ENCODE measurements at regions not wholly inside any gene's neighbourhood (a gene's known extent, or its start where the extent isn't known, plus 50 kb on each side); places are given as distances from the start of the nearest gene placed in this dataset.

GRCh38 chr5:164649266-164649665 lies 1143.8 kb downstream of the MAT2B start:
- intact Hi-C loops (cut with DNase I) = no loop called here
- Histone ChIP-seq H3K9me3 (replicated peaks in 1 of 3) (no peaks in the 10 kb centered on the region), H3K36me3 (replicated peaks in 1 of 2) (no peaks in the 10 kb centered on the region), H3K27ac (no peak overlapping the region), H3K4me1 (replicated peaks in 1 of 2) (no peaks in the 10 kb centered on the region), H3K27me3 (no peaks in the 10 kb centered on the region), H3K4me3 (no peak overlapping the region)
- no peak for TF ChIP-seq POLR2A (IDR thresholded peaks at IDR 0.05)
- no peak for TF ChIP-seq CTCF (IDR thresholded peaks at IDR 0.05)
- no peak for DNase-seq

- H3K36me3 ChIP-seq (replicated peaks in 1 of 2) = no peaks in the 10 kb centered on the region
- WGBS, 4 donors = 58 to 84% (median 73%) methylated on average over 1 of the region's 1 CpG
- no peak overlapping the region for H3K27ac ChIP-seq
- H3K27me3 ChIP-seq = no peaks in the 10 kb centered on the region
- no peak overlapping the region for H3K4me3 ChIP-seq
- H3K4me1 ChIP-seq (replicated peaks in 1 of 2) = no peaks in the 10 kb centered on the region
- H3K9me3 ChIP-seq (replicated peaks in 1 of 3) = no peaks in the 10 kb centered on the region
- DNase-seq = no peak
- TF ChIP-seq POLR2A (IDR thresholded peaks at IDR 0.05) (no peak), CTCF (IDR thresholded peaks at IDR 0.05) (no peak)
- intact Hi-C loops (cut with DNase I) = no loop called here
Observed at GRCh38 chr5:164650427-164650826, 1145.0 kb downstream of the MAT2B start.

- Histone ChIP-seq H3K9me3 (replicated peaks in 1 of 3) (no peaks in the 10 kb centered on the region), H3K27ac (no peak overlapping the region), H3K4me1 (replicated peaks in 1 of 2) (no peaks in the 10 kb centered on the region), H3K4me3 (no peak overlapping the region), H3K36me3 (replicated peaks in 1 of 2) (no peaks in the 10 kb centered on the region), H3K27me3 (no peaks in the 10 kb centered on the region)
- intact Hi-C loops (cut with DNase I) = no loop called here
- no peak for DNase-seq
- TF ChIP-seq POLR2A (IDR thresholded peaks at IDR 0.05) = no peak
- no peak for TF ChIP-seq CTCF (IDR thresholded peaks at IDR 0.05)
- WGBS, 4 donors = 57 to 72% (median 69%) methylated on average over 7 of the region's 7 CpGs
Observed at GRCh38 chr5:164651546-164652275, 1146.3 kb downstream of the MAT2B start.

GRCh38 chr5:164652276-164652660 lies 1146.8 kb downstream of the MAT2B start:
- 39 to 58% (median 45%) methylated on average over 1 of the region's 1 CpG for WGBS, 4 donors
- no peaks in the 10 kb centered on the region for H3K36me3 ChIP-seq (replicated peaks in 1 of 2)
- no peak overlapping the region for H3K27ac ChIP-seq
- no peaks in the 10 kb centered on the region for H3K27me3 ChIP-seq
- no peak overlapping the region for H3K4me3 ChIP-seq
- no peaks in the 10 kb centered on the region for H3K9me3 ChIP-seq (replicated peaks in 1 of 3)
- intact Hi-C loops (cut with DNase I) = no loop called here
- no peak for TF ChIP-seq CTCF (IDR thresholded peaks at IDR 0.05)
- no peak for TF ChIP-seq POLR2A (IDR thresholded peaks at IDR 0.05)
- H3K4me1 ChIP-seq (replicated peaks in 1 of 2) = no peaks in the 10 kb centered on the region
- DNase-seq = no peak
